ENCODE measurements at regions not wholly inside any gene's neighbourhood (a gene's known extent, or its start where the extent isn't known, plus 50 kb on each side); places are given as distances from the start of the nearest gene placed in this dataset.

- DNase-seq (ENCODE audit: low spot score in 2 of 2): no peak
- no peak for FAIRE-seq
Observed at GRCh38 chr3:5520237-5520636, 332.7 kb downstream of the EDEM1 start.

GRCh38 chr3:5523125-5523524, 335.6 kb downstream of the EDEM1 start:
- FAIRE-seq (no peak), DNase-seq (ENCODE audit: low spot score in 2 of 2) (no peak)

- no peak for FAIRE-seq
- no peak for DNase-seq (ENCODE audit: low spot score in 2 of 2)
Observed at GRCh38 chr3:5531039-5531438, 343.5 kb downstream of the EDEM1 start.

- DNase-seq (ENCODE audit: low spot score in 2 of 2) (no peak), FAIRE-seq (no peak)
Observed at GRCh38 chr3:5531741-5532290, 344.3 kb downstream of the EDEM1 start.

GRCh38 chr3:5540532-5540931, 353.0 kb downstream of the EDEM1 start:
- DNase-seq (ENCODE audit: low spot score in 2 of 2) (no peak), FAIRE-seq (no peak)

- DNase-seq (ENCODE audit: low spot score in 2 of 2) (no peak), FAIRE-seq (no peak)
Observed at GRCh38 chr3:5542472-5542871, 355.0 kb downstream of the EDEM1 start.

- FAIRE-seq (no peak), DNase-seq (ENCODE audit: low spot score in 2 of 2) (no peak)
Observed at GRCh38 chr3:5543047-5543446, 355.5 kb downstream of the EDEM1 start.

- DNase-seq (ENCODE audit: low spot score in 2 of 2): no peak
- no peak for FAIRE-seq
Observed at GRCh38 chr3:5545719-5546118, 358.2 kb downstream of the EDEM1 start.

GRCh38 chr3:5553203-5553602, 365.7 kb downstream of the EDEM1 start:
- no peak for DNase-seq (ENCODE audit: low spot score in 2 of 2)
- no peak for FAIRE-seq

GRCh38 chr3:5554245-5554747, 366.8 kb downstream of the EDEM1 start:
- FAIRE-seq (no peak), DNase-seq (ENCODE audit: low spot score in 2 of 2) (no peak)

- DNase-seq (ENCODE audit: low spot score in 2 of 2): no peak
- FAIRE-seq: no peak
Observed at GRCh38 chr3:5560199-5560598, 372.7 kb downstream of the EDEM1 start.

GRCh38 chr3:5563537-5564277, 376.2 kb downstream of the EDEM1 start:
- DNase-seq (ENCODE audit: low spot score in 2 of 2) (no peak), FAIRE-seq (no peak)

- FAIRE-seq: no peak
- DNase-seq (ENCODE audit: low spot score in 2 of 2): no peak
Observed at GRCh38 chr3:5564278-5564666, 376.8 kb downstream of the EDEM1 start.

GRCh38 chr3:5565026-5565425, 377.5 kb downstream of the EDEM1 start:
- FAIRE-seq (no peak), DNase-seq (ENCODE audit: low spot score in 2 of 2) (no peak)

GRCh38 chr3:5567113-5567512, 379.6 kb downstream of the EDEM1 start:
- no peak for DNase-seq (ENCODE audit: low spot score in 2 of 2)
- FAIRE-seq: no peak

- FAIRE-seq: no peak
- DNase-seq (ENCODE audit: low spot score in 2 of 2): no peak
Observed at GRCh38 chr3:5568451-5568850, 380.9 kb downstream of the EDEM1 start.

GRCh38 chr3:5569152-5569551, 381.6 kb downstream of the EDEM1 start:
- no peak for DNase-seq (ENCODE audit: low spot score in 2 of 2)
- no peak for FAIRE-seq

- DNase-seq (ENCODE audit: low spot score in 2 of 2) (no peak), FAIRE-seq (no peak)
Observed at GRCh38 chr3:5572168-5572567, 384.7 kb downstream of the EDEM1 start.

GRCh38 chr3:5576277-5577011, 388.9 kb downstream of the EDEM1 start:
- DNase-seq (ENCODE audit: low spot score in 2 of 2) (no peak), FAIRE-seq (no peak)

GRCh38 chr3:5579139-5579602, 391.7 kb downstream of the EDEM1 start:
- DNase-seq (ENCODE audit: low spot score in 2 of 2): no peak
- FAIRE-seq: no peak

- FAIRE-seq: no peak
- no peak for DNase-seq (ENCODE audit: low spot score in 2 of 2)
Observed at GRCh38 chr3:5579946-5580345, 392.4 kb downstream of the EDEM1 start.

- no peak for DNase-seq (ENCODE audit: low spot score in 2 of 2)
- FAIRE-seq: no peak
Observed at GRCh38 chr3:5580826-5581225, 393.3 kb downstream of the EDEM1 start.

Measured in frontal cortex (tissue), 3 donors.